Raji (cell line): ENCODE measurements at regions not wholly inside any gene's neighbourhood (a gene's known extent, or its start where the extent isn't known, plus 50 kb on each side); places are given as distances from the start of the nearest gene placed in this dataset.

Experiments used
- POLR2A ChIP-seq: IDR thresholded peaks from 2 replicates; pipeline ENCODE4 v1.6.1; 2011; ENCODE audit warnings: low read depth, low read length, control low read depth; ENCODE audit not compliant: insufficient read depth

DNA sequence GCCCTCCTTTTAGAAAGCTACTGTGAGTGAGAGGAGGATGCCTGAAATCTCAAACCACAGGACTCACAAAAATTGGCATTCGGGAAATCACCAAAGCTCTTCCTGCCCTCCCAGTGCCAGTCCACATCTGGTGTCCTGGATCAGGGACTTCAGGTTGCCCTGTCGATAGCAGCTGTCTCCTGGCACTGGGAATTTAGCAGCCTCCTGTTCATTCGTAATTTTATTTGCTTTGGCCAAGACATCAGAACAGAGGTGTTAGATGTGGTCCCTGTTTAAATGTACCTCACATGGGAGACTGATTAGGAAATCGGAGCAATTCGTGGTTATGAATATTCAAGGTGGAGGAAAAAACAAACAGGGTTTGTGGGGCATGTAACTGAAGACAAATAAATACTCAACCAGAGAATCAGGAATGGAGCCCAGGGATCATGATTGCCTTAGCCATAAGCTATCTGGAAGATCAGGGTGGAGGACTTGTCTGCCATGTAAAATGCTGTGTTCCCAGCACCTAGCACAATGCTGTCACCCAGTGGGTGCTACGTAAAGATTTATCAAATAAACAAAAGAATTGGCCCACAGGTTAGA, 265.2 kb upstream of the PROK2 start:
- TF ChIP-seq POLR2A: no peak

DNA sequence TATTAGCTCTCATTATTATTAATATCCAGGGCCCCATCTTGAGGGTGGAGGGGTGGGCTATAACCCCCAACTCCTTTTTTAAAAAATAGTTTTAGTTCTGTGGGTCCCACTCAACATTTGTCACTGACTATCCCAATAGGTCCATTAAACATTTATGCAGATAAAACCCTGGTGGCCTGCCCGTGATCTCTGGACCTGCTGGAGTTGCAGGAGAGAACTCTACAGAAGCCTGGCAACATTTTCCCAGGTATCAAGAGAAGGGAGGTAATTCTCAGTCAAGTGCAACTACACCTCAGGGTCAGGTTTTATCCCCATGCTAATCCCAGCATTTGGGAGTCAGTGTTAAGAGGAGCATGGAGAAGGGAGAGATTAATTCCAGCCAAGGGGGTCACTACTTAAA, 264.4 kb upstream of the PROK2 start:
- no peak for TF ChIP-seq POLR2A

DNA sequence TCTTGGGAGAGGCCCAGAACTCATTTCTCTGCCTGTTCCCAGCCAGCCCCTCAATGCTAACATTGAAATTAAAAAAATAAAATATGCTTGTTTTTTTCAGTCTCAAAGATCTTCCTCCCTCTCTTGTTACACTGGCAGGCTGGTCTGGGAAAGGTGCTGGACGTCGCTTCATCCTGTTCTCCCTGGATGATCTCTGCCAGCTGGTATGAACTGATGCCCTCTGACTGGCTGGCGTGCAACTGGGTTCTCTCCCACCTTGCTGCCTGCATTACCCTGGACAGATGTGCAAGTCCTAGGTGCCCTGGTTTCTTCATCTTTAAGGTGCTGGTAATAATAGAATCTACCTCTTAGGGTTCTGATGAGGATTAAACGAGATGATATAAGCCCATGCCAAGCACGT, 263.9 kb upstream of the PROK2 start:
- TF ChIP-seq POLR2A: no peak

GRCh38 chr3:72047221-72047871, 262.4 kb upstream of the PROK2 start:
- TF ChIP-seq POLR2A: no peak

DNA sequence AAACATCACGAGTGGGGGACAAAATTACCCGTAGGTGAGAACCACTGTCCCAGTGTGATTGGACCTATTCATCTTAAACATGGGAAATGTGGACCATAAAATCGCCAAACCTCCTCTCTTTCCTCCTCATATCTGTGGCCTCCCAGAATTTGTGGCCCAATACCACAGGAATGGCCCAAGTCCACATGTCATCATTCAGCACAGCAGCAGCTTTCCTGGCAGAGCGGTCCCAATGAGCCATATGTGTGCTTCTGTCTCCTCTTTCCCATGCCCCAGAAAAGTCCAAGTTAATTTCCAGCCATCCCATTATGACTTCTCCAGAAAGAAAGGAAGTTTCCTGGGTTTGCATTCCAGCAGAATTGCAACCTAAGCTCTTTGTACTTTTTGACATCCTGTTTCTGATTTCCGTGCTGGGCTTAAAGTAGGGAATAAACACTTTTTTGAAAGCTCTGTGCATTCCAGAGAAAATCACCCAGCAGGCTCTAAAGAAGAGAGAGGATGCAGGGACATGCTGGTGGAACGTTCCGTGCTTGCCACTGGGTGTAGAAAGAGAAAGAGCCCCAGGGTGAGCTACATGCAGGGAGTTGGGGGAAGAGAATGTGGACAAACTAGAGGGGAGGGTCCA, 259.4 kb upstream of the PROK2 start:
- TF ChIP-seq POLR2A: no peak

GRCh38 chr3:72043204-72044133, 258.5 kb upstream of the PROK2 start:
- TF ChIP-seq POLR2A: no peak

GRCh38 chr3:72042397-72043203, 257.7 kb upstream of the PROK2 start:
- no peak for TF ChIP-seq POLR2A

DNA sequence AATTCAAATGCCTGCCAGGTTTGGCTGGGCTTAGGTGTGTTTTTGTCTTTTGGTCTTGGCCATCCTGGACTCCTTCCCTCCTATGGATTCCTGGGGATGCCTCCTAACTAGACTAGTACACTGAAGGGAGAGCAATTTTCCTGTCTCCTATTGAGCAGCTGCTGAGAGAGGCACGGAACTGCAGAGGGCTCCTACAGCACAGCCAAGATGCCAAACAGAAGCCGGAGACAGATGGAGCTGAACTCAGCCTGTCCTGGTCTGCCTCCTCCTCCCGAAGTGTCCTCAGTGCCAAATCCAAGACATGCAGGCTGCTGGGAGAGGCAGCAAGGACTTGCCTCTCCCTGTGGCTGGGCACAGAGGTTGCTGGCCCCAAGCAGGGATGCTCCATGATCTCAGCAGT, 256.6 kb upstream of the PROK2 start:
- TF ChIP-seq POLR2A: no peak

DNA sequence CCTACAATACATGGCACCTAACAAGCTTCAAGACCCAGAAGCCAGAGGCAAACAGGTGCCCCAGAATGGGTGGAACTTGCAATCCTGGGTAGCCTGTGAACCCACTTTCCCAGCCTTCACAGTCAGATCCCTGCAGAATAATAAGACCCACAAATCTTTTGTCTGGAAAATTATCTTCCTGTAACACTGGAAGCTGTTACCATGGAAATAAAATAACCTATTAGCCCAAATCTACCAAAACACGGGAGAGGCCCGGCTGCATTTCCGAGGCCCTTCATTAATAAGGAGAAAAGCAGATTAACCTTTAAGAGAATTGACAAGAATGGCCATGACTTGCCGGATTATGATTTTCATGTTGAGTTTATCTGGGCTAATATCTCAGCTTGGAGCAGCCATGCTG, 256.1 kb upstream of the PROK2 start:
- no peak for TF ChIP-seq POLR2A

- TF ChIP-seq POLR2A: no peak
These were observed 254.7 kb upstream of the PROK2 start for GRCh38 chr3:72039677-72040076.

DNA sequence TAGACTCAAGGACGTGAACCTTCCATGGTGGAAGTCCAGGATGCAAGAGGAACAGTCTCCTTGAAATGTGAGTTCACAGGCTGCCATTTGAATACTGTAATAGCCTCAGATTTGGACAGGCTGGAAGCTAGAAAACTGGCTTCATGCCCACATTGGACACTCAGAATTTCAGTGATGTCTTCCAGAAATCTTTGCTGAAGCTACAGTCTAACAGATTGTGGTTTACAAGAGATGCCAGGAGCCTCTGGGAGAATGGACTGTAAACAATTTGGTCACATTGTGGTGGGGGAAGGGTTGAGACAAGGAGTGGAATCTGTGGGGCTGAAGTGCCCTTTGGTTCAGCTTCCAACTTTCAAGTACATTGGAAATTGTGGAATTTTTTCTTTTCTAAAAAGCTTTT, 252.0 kb upstream of the PROK2 start:
- TF ChIP-seq POLR2A: no peak

- TF ChIP-seq POLR2A: no peak
These were observed 250.7 kb upstream of the PROK2 start for GRCh38 chr3:72035606-72036005.

GRCh38 chr3:72034986-72035385, 250.0 kb upstream of the PROK2 start:
- TF ChIP-seq POLR2A: no peak

DNA sequence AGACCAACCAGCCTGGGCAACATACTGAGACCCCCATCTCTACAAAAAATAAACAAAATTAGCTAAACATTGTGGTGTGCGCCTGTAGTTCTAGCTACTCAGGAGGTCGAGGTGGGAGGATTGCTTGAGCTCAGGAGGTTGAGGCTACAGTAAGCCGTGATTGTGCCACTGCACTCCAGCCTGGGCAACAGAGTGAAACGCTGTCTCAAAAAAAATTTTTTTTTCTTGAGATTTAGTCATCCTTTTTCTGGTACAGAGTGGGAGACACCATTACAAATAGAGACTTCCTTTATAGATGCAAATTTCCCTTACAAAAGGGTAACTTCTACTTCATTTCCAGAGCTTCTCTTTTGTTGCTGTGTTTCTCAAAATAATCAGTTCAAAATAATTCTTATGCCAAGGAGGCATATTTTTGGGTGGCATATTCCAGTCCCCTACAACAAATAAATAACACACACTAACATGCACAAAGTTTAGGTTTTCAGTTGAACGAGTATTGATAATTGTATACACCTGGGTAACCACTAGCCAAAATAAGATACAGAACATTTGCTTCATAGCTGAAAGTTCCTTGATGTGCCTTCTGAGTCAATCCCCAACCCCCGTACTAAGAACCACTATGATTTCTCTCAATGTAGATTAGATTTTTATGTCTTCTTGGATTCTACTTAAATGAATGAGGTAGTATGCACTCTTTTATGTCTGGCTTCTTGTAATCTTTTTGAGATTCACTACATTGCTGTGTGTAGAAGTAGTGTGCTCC, 248.9 kb upstream of the PROK2 start:
- TF ChIP-seq POLR2A: no peak
